ENCODE measurements at regions not wholly inside any gene's neighbourhood (a gene's known extent, or its start where the extent isn't known, plus 50 kb on each side); places are given as distances from the start of the nearest gene placed in this dataset.

GRCh38 chr9:99401680-99402504, 179.8 kb downstream of the SEC61B start:
- no peak for DNase-seq

- DNase-seq = no peak
Observed at GRCh38 chr9:99403371-99403770, 181.3 kb downstream of the SEC61B start.

DNA sequence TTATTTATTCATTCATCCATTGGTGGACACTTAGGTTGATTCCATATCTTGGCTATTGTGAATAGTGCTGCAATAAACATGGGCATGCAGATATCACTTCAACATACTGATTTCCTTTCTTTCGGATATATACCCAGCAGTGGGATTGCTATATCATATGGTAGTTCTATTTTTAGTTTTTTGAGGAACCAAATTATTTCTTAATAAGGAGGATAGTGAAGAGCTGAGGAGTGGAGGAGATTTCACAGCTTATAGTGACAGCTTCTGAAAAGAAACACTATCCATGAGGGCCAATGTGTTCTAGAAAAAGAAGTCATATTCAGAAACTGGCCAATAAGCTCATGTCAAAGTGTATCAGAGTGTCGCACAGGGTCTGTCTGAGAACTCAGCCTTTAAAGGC, 183.3 kb downstream of the SEC61B start:
- DNase-seq = no peak

DNA sequence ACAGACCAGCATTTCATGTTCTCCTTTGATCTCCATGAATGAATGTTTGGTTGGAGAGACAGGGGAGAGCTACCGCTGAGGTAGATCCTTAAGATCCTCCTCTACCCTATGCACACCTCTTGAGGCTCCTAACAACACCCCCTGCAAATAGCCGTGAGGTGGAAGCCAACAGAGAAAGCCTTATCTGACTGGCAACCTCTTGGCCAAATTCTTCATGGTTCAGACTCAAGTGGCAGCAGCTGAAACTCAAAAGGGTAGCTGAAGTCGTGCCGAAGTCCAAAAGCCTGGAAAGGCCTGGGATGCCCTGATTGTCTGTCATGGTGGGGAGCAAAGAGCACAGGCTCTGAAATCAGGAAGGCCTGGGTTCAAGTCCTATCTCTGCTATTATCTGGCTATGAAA, 184.9 kb downstream of the SEC61B start:
- DNase-seq = no peak

- DNase-seq = no peak
Observed at GRCh38 chr9:99411068-99411467, 189.0 kb downstream of the SEC61B start.

GRCh38 chr9:99411479-99412115, 189.5 kb downstream of the SEC61B start:
- no peak for DNase-seq

DNA sequence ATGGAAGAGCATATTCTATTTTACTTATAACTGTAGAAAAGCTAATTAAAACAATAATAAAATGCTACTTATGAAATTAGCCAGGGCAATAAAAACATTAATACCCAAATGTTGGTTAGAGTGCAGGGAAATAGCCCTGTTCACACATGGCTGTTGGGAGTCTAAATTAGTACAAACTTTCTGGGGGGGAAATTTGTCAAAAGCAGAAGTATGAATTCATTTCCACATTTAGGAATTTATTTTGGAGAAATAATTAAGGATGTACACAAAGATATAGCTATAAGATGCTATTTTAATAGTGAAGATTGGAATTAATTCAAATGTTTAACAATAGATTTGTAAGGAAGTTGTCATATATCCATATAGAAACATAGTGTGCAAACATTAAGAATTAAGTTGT, 190.5 kb downstream of the SEC61B start:
- DNase-seq = no peak

- no peak for DNase-seq
Observed at GRCh38 chr9:99414321-99414720, 192.2 kb downstream of the SEC61B start.

GRCh38 chr9:99415606-99416005, 193.5 kb downstream of the SEC61B start:
- DNase-seq = no peak

GRCh38 chr9:99416007-99416406, 193.9 kb downstream of the SEC61B start:
- no peak for DNase-seq

DNA sequence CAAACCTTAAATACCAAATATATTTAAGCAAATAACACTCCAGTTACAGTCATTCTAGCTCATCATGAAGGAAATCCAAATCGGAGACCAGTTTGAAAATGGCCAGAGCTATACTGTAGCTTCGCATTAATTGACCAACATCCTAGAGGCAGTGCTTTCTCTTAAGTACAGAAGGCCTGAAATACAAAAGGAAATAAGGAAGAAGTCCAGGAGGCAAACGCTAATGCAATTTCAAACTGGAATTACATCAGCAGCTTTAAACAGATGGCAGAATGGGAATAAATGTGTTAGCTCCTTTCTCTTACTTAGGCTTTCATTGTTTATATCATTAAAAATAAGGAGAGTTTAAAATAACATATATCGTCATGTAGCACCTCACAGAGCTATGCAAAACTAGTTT, 197.0 kb downstream of the SEC61B start:
- no peak for DNase-seq

DNA sequence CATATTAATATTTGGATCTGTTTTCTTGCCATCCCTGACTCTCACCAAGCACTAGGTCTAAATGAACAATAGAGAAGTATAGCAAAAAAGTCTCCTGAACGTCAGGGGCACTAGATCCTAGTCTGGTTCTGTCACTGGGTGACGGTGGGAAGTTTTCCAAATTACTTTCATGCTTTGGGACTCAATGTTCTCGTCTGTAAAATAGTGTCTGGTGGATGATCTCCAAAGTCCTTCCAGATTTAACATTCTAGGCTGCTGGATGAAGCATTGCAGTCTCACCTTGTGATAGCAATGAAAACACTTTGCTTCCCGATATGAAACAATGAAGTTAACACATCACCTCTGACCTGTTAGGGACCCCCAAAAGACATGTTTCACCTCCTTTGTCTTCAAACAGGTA, 199.3 kb downstream of the SEC61B start:
- no peak for DNase-seq

- no peak for DNase-seq
Observed at GRCh38 chr9:99425124-99425523, 203.0 kb downstream of the SEC61B start.

DNA sequence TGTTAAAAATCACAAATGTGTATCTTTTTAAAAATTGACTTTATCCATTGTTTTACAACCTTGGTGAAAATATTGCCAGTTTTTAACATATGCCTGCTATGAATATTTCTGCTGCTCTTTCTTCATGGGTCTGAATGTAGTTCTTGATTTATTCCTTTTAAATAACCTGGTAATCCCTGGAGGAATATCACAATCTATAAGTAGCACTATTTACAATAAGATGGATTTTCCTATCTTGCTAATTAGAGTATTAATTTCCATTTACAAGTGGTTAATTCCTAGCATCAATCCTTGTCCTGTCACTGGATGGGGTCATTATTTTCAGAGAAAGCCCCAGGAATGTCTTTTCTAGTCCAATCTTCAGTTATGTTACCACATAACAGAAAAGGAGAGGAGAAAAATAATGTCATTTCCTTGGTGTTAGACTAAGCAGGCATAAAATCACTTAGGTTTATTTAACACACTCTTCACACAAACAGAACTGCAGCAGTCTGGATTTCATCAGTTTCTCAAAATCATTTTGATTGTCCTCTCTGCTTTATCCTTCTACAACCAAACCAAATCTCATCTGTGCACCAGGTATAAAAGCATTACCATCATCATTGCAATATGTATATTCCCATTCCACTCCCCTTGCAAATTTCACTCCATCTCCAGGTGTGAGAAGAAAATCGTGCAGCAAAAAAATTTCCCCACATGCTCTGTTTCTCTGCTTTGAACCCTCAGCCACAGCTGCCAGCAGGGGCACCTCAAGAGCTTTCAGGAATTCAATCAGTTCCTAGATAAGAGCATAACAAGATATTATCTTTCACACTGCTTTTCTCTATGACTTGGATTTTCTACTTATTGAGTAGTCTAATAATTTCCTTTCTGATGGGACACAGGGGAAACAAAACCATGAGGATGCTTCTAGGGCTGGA, 204.1 kb downstream of the SEC61B start:
- no peak for DNase-seq

DNA sequence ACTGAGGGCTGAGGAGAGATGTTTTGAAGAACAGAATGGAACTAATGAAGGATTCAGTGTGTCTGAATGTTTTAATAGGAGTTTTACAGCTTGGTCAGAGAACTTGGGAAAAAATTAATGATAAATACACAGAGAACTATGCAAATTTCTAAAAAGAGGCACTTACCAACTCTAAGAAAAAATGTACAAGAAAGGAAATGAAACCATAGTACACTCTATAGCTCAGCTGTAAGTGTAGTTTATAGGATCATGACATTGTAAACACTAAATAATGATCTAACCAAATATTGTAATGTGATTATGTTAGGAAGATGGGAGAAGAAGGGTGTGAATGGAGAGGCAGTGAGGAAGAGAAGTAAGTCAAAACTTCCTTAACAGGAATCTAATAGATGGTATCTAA, 205.2 kb downstream of the SEC61B start:
- DNase-seq = no peak

GRCh38 chr9:99430301-99430700, 208.2 kb downstream of the SEC61B start:
- DNase-seq = no peak

DNA sequence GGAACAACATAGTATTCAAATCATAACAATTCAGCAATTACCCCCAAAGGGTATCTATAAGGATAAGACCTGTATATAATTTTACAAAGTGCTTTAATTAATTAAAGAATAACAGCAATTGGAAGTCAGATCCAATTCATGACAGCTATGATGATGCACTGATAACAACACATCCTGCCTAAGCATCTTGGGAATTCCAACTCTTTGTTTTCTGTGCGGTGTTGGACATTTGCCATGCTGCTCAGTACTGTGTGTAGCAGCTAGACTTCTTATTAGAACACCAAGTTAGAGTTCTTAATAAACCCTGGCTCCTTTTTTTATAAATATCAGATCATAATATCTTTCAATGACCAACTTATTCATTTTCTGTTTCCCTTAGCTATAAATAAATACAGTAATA, 209.0 kb downstream of the SEC61B start:
- DNase-seq = no peak

- DNase-seq = no peak
Observed at GRCh38 chr9:99432075-99432474, 210.0 kb downstream of the SEC61B start.

DNA sequence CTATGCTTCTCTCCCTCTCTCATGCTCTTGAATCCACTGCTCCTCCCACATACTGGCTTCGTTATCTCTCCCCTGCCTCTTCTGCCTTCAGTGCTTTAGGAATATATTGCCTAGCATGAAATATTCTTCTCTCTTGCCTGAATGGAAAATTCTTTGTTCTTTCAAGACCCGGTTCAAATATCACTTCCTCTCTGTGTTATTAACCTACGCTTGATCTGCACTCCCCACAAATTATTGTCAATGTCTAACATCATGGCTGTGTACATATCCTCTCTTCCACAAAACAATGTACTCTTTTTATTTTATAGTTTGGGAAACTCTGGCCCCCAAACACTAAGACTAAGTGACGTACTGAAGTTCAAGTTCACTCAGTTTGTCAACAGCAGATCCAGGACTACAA, 211.0 kb downstream of the SEC61B start:
- no peak for DNase-seq

DNA sequence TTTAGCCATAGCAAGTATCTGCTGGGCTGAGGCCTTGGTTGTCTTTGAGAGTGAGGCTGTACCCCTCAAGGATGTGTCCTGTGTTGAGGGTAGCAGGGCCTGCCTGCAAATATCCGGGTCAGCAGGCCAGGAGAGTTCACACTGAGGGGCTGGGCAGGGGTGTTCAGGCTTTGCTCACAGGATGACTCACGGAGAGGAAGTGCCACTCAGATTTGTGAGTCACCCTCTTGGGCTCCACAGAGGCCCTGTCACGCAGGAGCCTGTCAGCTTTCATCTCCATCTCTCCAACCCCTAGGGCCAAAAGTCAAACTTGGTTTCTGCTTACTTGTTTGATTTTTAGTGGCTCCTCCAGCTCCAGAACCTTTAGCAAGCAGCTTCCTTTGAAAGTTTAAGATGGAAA, 211.5 kb downstream of the SEC61B start:
- DNase-seq = no peak

GRCh38 chr9:99436616-99437015, 214.5 kb downstream of the SEC61B start:
- no peak for DNase-seq

GRCh38 chr9:99437145-99437544, 215.1 kb downstream of the SEC61B start:
- no peak for DNase-seq

GRCh38 chr9:99438596-99438995, 216.5 kb downstream of the SEC61B start:
- DNase-seq = no peak

GRCh38 chr9:99441829-99442228, 219.7 kb downstream of the SEC61B start:
- DNase-seq = no peak
